ENCODE measurements at regions not wholly inside any gene's neighbourhood (a gene's known extent, or its start where the extent isn't known, plus 50 kb on each side); places are given as distances from the start of the nearest gene placed in this dataset.

DNA sequence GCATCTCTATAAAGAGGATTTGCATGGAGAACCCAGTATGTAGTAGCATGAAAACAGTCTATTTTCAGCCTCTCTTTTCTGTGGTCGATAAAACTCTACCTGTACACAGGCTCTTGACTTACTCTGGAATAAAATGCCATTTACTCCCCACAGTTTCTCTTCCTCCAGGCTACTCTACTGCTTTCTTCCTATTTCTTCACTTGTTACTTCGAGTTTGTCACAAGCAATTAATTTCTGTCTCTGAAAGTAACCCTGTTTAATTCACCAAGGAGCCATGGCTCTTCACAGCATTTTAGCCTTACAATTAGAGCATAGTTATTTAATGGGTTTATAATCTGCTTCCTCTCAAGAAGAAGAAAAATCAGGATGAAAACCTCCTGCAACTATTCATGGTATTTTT is 472.9 kb upstream of the PRKX start:
- TF ChIP-seq GATA2 (IDR thresholded peaks at IDR 0.05; ENCODE audit: insufficient read depth, insufficient read length, low read depth, low read length) = no peak
- no peak for TF ChIP-seq CTCF (IDR thresholded peaks at IDR 0.05; ENCODE audit: extremely low read depth in 1 of 2, insufficient read depth in 1 of 2, low read depth in 1 of 2, low read length in 2 of 2)
- no peak for TF ChIP-seq POLR2AphosphoS5 (IDR thresholded peaks at IDR 0.05; ENCODE audit: insufficient read depth, low read depth, low read length)
- no peak for TF ChIP-seq POLR2A (IDR thresholded peaks at IDR 0.05; ENCODE audit: low read depth, low read length)
- no peak overlapping the region for H2AFZ ChIP-seq (ENCODE audit: low read depth, low read length)
- DNase-seq (ENCODE audit: low read depth, low spot score) (no peak), FAIRE-seq (no peak)
- no peaks in the 10 kb centered on the region for H3K36me3 ChIP-seq (ENCODE audit: control insufficient read depth in 2 of 2, extremely low read depth in 1 of 2, insufficient read depth in 2 of 2, low read length in 2 of 2)
- BruUV-seq (replicated peaks) = no TSS peak
- H3K79me2 ChIP-seq (ENCODE audit: control insufficient read depth, insufficient read depth, low read length) = no peaks in the 10 kb centered on the region
- H3K4me3 ChIP-seq (replicated peaks in 1 of 3; ENCODE audit: insufficient read depth in 1 of 3, low read depth in 1 of 3, low read length in 3 of 3) = no peak overlapping the region
- H3K27ac ChIP-seq (ENCODE audit: insufficient read depth, low read depth, low read length) = no peak overlapping the region
- no peaks in the 10 kb centered on the region for H3K9me3 ChIP-seq (replicated peaks; ENCODE audit: control insufficient read depth, insufficient read depth, low read length)
- H3K4me2 ChIP-seq (ENCODE audit: insufficient read depth, low read length) = no peak overlapping the region
- H3K9ac ChIP-seq (replicated peaks; ENCODE audit: extremely low read depth, insufficient read depth, low read length) = no peak overlapping the region
- CTCF ChIA-PET = no interaction called here
- POLR2A ChIA-PET = no interaction called here
- no peaks in the 10 kb centered on the region for H3K4me1 ChIP-seq (ENCODE audit: control insufficient read depth, extremely low read depth, insufficient read depth, low read length)
- no peaks in the 10 kb centered on the region for H4K20me1 ChIP-seq (replicated peaks; ENCODE audit: control insufficient read depth, extremely low read depth, insufficient read depth, low read length)
- intact Hi-C loops (cut with micrococcal nuclease) = no loop called here
- no peaks in the 10 kb centered on the region for H3K9me1 ChIP-seq (replicated peaks; ENCODE audit: control insufficient read depth, extremely low read depth, insufficient read depth, low read length)
- dilution Hi-C loops (cut with MboI; ENCODE audit: extremely low pct_ligation_motif_present, low sequenced_read_pairs) = no loop called here
- H3K27me3 ChIP-seq (ENCODE audit: control insufficient read depth in 2 of 2, insufficient read depth in 2 of 2, low read length in 2 of 2) = no peaks in the 10 kb centered on the region

DNA sequence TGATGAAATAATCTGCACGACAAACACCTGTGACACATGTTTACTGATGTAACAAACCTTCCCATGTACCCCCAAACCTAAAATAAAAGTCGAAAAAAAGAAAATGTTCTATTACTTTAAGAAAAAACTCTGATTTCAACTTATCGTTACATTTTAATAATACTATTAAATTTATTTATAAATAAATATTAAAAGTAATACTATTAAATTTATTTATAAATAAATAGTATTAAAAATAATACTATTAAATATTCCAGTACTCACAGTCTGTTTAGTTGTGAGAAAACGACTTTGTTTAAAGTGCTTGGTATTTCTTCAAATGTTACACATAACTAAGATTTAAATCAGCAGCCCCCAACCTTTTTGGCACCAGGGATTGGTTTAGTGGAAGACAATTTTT is 471.6 kb upstream of the PRKX start:
- POLR2A ChIA-PET = no interaction called here

More for the DNA sequence above, 471.6 kb upstream of the PRKX start:
- Histone ChIP-seq H3K4me3 (replicated peaks in 1 of 3; ENCODE audit: insufficient read depth in 1 of 3, low read depth in 1 of 3, low read length in 3 of 3) (no peak overlapping the region), H2AFZ (ENCODE audit: low read depth, low read length) (no peak overlapping the region), H3K79me2 (ENCODE audit: control insufficient read depth, insufficient read depth, low read length) (no peaks in the 10 kb centered on the region), H3K9me3 (replicated peaks; ENCODE audit: control insufficient read depth, insufficient read depth, low read length) (no peaks in the 10 kb centered on the region), H3K4me1 (ENCODE audit: control insufficient read depth, extremely low read depth, insufficient read depth, low read length) (no peaks in the 10 kb centered on the region), H3K27me3 (ENCODE audit: control insufficient read depth in 2 of 2, insufficient read depth in 2 of 2, low read length in 2 of 2) (no peaks in the 10 kb centered on the region), H3K9me1 (replicated peaks; ENCODE audit: control insufficient read depth, extremely low read depth, insufficient read depth, low read length) (no peaks in the 10 kb centered on the region), H3K36me3 (ENCODE audit: control insufficient read depth in 2 of 2, extremely low read depth in 1 of 2, insufficient read depth in 2 of 2, low read length in 2 of 2) (no peaks in the 10 kb centered on the region), H3K4me2 (ENCODE audit: insufficient read depth, low read length) (no peak overlapping the region), H3K27ac (ENCODE audit: insufficient read depth, low read depth, low read length) (no peak overlapping the region), H4K20me1 (replicated peaks; ENCODE audit: control insufficient read depth, extremely low read depth, insufficient read depth, low read length) (no peaks in the 10 kb centered on the region), H3K9ac (replicated peaks; ENCODE audit: extremely low read depth, insufficient read depth, low read length) (no peak overlapping the region)
- TF ChIP-seq POLR2A (IDR thresholded peaks at IDR 0.05; ENCODE audit: low read depth, low read length) (no peak), FOS (IDR thresholded peaks at IDR 0.05; ENCODE audit: borderline replicate concordance, insufficient read depth, low read length) (no peak), GATA2 (IDR thresholded peaks at IDR 0.05; ENCODE audit: insufficient read depth, insufficient read length, low read depth, low read length) (no peak), EZH2 (IDR thresholded peaks at IDR 0.05; ENCODE audit: borderline replicate concordance, low read depth, low read length, severe bottlenecking) (no peak), POLR2AphosphoS5 (IDR thresholded peaks at IDR 0.05; ENCODE audit: insufficient read depth, low read depth, low read length) (no peak), CTCF (IDR thresholded peaks at IDR 0.05; ENCODE audit: extremely low read depth in 1 of 2, insufficient read depth in 1 of 2, low read depth in 1 of 2, low read length in 2 of 2) (no peak), JUN (IDR thresholded peaks at IDR 0.05; ENCODE audit: borderline replicate concordance, insufficient read depth, insufficient read length, low read depth) (no peak), MYC (IDR thresholded peaks at IDR 0.05; ENCODE audit: low read depth, low read length) (no peak)
- TF ChIP-seq, protein P1, sequence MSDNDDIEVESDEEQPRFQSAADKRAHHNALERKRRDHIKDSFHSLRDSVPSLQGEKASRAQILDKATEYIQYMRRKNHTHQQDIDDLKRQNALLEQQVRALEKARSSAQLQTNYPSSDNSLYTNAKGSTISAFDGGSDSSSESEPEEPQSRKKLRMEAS (IDR thresholded peaks at IDR 0.05; ENCODE audit: insufficient read depth, insufficient read length) = no peak
- no peak for FAIRE-seq
- DNase-seq (ENCODE audit: low read depth, low spot score) = no peak
- BruUV-seq (replicated peaks) = no TSS peak
- dilution Hi-C loops (cut with MboI; ENCODE audit: extremely low pct_ligation_motif_present, low sequenced_read_pairs) (no loop called here), intact Hi-C loops (cut with micrococcal nuclease) (no loop called here)
- CTCF ChIA-PET = no interaction called here
